HUES6 (cell line): ENCODE measurements at regions not wholly inside any gene's neighbourhood (a gene's known extent, or its start where the extent isn't known, plus 50 kb on each side); places are given as distances from the start of the nearest gene placed in this dataset.

Experiments used
- H3K27ac ChIP-seq: 2 replicates; pipeline ENCODE4 v1.7.0; 2013; ENCODE audit warnings: low read depth, mild to moderate bottlenecking, low read length, inconsistent platforms
- H3K27me3 ChIP-seq: 2 replicates; pipeline ENCODE4 v1.6.1; 2013; ENCODE audit warnings: low read length; ENCODE audit not compliant: control insufficient read depth, insufficient read depth
- H3K36me3 ChIP-seq: 2 replicates; pipeline ENCODE4 v1.6.1; 2013; ENCODE audit warnings: low read length; ENCODE audit not compliant: control insufficient read depth, insufficient read depth
- H3K4me1 ChIP-seq: 2 replicates; pipeline ENCODE4 v1.6.1; 2013; ENCODE audit warnings: low read length; ENCODE audit not compliant: control insufficient read depth, insufficient read depth
- H3K4me3 ChIP-seq: 2 replicates; pipeline ENCODE4 v1.5.1; 2013; ENCODE audit warnings: low read depth, low read length
- H3K9ac ChIP-seq: one replicate; pipeline ENCODE4 v1.6.1; 2013; ENCODE audit warnings: mild to moderate bottlenecking, low read length
- H3K9me3 ChIP-seq: 2 replicates; pipeline ENCODE4 v1.6.1; 2013; ENCODE audit warnings: low read depth, low read length; ENCODE audit not compliant: control insufficient read depth, insufficient read depth

DNA sequence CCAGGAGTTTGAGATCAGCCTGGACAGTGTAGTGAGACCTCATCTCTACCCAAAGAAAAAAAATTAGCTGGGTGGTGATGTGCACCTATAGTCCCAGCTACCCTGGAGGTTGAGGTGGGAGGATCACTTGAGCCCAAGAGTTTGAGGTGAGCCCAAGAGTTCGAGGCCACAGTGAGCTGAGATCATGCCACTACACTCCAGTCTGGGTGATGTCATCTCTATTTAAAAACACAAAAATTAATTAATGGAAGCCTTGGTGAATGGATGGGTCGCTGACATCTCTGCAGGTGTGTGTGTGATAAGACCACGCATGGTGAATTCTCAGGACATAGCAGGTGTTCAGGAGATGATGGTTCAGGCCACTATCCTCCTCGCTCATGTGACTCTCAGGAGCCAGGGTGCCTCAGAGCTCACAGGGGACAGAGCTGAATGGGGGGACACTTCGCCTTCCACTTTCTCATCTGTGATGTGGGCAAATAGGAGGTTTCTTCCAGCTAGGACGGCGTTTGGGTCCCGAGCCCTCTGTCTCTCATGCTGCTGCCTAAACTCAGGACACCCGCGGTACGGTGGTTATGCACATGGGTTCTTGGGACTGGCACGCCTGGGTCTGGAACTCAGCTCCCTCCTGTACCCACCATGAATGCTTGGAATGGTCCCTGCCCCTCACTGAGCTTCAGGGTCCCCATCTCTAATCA is 113.4 kb upstream of the ZBTB40 start:
- Histone ChIP-seq H3K4me3 (no peak overlapping the region), H3K36me3 (no peaks in the 10 kb centered on the region), H3K4me1 (peaks cover 14% of the 10 kb centered on the region; the same call in 1 of the 2 replicates), H3K9ac (no peak overlapping the region), H3K27ac (no peak overlapping the region), H3K27me3 (peaks cover 21% of the 10 kb centered on the region; the same call in 1 of the 2 replicates), H3K9me3 (no peaks in the 10 kb centered on the region)

DNA sequence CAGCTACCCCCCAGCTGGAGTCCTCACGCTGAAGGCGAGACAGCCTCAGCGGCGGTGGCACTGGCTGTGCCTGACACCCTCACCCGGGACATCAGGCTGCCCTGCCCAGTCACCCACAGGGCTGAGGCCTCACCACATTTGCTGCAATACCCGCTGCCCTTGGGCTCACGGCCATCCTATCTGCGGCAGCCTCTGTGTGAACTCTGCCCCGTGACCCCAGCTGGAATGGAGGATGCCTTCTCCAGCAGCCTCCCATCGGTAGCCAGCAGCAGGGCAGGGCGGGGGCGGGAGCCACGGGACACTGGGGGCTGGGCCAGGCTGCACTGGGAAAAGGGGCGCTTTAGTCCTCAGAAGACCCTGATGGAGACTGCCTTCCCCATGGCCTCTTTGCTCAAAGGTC is 112.4 kb upstream of the ZBTB40 start:
- peaks cover 26% of the 10 kb centered on the region; the same call in 1 of the 2 replicates for H3K27me3 ChIP-seq
- H3K4me3 ChIP-seq = no peak overlapping the region
- H3K4me1 ChIP-seq = peaks cover 14% of the 10 kb centered on the region; the same call in 1 of the 2 replicates
- H3K36me3 ChIP-seq = no peaks in the 10 kb centered on the region
- H3K9me3 ChIP-seq = no peaks in the 10 kb centered on the region
- H3K9ac ChIP-seq = no peak overlapping the region
- H3K27ac ChIP-seq = no peak overlapping the region

DNA sequence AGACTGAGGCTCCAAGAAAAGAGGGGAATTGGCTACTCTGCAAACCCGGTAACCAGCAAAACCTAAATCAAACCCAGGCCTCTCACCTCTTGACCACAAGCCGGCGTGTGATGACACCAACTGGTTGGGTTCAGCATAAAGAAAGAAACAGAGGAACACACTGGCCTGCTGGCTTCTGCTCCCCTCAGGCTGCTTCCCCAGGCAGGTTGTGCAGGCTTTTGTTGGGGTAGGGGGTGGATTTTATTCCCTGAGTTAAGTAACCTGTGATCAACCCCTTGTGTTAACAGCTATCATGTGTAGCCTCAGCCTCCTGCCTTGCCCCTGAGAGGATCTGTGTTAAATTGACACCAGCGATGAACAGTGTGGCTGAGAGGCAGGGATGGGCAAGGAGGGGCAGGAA is 111.6 kb upstream of the ZBTB40 start:
- no peak overlapping the region for H3K9ac ChIP-seq
- H3K4me3 ChIP-seq = no peak overlapping the region
- H3K36me3 ChIP-seq = no peaks in the 10 kb centered on the region
- peaks cover 14% of the 10 kb centered on the region; the same call in 1 of the 2 replicates for H3K4me1 ChIP-seq
- no peak overlapping the region for H3K27ac ChIP-seq
- peaks cover 34% of the 10 kb centered on the region; the same call in 1 of the 2 replicates for H3K27me3 ChIP-seq
- no peaks in the 10 kb centered on the region for H3K9me3 ChIP-seq

DNA sequence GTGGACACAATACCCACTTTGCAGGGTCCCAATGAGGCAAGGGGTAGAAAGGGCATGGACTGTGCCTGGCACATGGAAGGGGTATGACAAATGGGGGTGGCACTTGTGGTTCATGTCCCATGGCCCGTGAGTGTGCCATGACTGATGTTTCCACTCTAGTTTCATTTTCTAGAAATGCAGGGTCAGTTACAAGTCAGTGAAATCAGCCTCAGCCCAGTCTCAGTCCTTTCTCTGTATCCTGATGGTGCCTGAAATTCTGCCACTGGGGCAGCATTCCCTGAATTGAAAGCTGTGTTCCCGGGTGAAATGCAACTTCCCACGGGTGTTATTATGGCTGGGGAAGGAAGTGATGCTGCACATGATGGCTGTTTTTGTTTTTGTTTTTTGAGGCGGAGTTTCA is 110.8 kb upstream of the ZBTB40 start:
- Histone ChIP-seq H3K36me3 (no peaks in the 10 kb centered on the region), H3K9ac (no peak overlapping the region), H3K4me1 (peaks cover 14% of the 10 kb centered on the region; the same call in 1 of the 2 replicates), H3K4me3 (no peak overlapping the region), H3K27ac (no peak overlapping the region), H3K9me3 (no peaks in the 10 kb centered on the region), H3K27me3 (peaks cover 39% of the 10 kb centered on the region; the same call in 1 of the 2 replicates)

DNA sequence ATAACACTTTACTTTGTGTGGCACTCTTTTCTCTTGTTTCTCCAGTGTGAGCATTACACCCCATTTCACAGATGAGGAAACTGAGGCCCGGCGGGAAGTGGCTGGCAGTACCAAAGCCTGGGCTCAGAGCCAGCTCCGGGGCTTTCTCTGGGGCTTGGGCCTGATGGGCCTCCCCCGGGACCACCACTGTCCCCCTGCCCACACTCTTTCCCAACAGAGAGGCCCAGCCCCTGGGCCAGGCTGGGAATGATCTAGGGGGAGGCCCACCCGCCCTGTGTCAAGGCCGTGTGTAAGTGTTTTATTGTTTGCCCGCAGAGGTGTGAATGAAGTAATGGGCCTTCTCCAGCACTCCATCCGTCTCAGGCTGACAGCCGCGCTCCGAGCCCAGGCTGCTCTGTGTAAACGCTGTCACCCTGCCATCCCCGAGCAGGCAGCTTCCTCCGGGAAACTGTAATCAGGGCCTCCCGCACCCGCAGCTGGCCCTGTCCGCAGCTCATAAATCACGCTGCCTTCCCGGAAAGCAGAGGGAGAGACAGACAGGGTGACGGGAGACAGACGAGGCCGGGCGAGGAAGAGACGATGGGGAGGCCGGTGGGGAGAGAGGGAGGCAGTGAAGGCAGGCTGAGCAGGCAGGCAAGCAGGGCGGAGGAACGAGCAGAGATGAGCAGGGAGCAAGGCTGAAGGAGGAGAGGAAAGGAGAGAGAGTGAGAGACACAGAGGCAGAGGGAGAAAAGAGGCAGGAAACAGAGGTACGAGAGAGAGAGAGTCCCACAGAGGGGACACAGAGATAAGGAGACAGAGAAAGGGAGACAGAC is 109.7 kb upstream of the ZBTB40 start:
- Histone ChIP-seq H3K27me3 (peaks cover 39% of the 10 kb centered on the region; the same call in 1 of the 2 replicates), H3K9me3 (no peaks in the 10 kb centered on the region), H3K36me3 (no peaks in the 10 kb centered on the region), H3K4me3 (no peak overlapping the region), H3K4me1 (peaks cover 14% of the 10 kb centered on the region; the same call in 1 of the 2 replicates), H3K27ac (no peak overlapping the region), H3K9ac (peak overlapping the region; percentile 15)

DNA sequence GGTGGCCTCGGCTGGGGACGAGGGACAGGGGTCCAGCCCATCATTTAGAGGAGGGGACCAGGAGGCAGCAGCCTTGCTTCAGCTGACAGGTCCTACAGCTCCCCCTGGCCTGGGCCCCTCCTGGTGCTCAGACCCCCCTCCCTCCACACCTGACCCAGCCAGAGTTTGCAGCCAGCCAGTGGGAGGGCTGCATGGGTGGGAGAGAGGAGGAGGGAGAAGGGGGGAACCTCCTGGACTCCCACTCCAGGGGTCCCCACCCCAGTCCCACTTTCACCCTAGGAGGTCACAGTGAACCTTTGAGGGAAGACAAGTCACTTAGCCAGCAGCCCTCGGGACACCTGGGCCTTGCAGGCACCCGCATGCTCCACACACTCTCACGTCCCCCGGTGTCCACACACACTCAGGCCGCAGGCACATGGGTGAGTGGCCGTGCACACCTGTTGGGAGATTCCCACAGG is 108.9 kb upstream of the ZBTB40 start:
- Histone ChIP-seq H3K9ac (no peak overlapping the region), H3K4me1 (peaks cover 14% of the 10 kb centered on the region; the same call in 1 of the 2 replicates), H3K27ac (no peak overlapping the region), H3K9me3 (no peaks in the 10 kb centered on the region), H3K27me3 (peaks cover 33% of the 10 kb centered on the region; the same call in 1 of the 2 replicates), H3K36me3 (no peaks in the 10 kb centered on the region), H3K4me3 (no peak overlapping the region)

DNA sequence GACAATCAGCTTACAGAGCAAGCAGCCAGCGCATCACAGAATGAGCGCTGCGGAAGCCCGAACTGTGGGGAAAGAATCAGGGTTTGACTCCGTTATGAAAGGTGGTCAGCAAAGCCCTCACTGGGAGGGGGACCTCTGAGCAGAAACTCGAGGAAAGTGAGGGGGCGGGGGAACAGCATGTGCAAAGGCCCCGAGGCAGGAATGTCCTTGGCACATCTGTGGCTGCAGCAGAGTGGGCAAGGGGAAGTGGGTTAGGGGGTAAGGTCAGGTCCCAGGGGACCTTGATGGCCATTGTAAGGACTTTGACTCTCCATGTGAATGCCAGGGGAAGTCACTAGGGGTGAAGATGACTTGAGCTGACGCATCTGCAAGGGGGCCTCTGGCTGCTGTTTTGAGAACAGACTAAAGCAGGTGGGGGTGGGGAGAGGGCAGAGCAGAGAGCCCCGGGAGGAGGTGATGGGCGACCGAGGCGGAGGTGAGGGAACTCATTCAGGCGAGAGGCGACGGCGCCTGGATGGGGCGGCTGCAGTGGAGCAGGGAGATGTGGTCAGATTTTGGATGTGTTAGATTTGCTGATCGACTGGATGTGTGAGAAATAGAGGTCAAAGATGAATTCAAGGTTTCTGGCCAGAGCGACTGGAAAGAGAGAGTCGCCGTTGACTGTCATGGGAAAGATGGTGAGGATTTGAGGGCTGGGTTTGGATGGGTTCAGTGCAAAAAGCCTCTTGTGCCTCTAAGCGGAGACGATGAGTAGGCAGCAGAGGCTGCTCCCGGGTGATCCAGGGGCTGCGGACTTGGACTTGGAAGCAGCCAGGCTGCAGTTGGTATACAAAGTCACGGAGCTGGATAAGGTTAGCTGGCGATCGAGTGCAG is 108.0 kb upstream of the ZBTB40 start:
- Histone ChIP-seq H3K27me3 (peaks cover 25% of the 10 kb centered on the region; the same call in 1 of the 2 replicates), H3K9ac (no peak overlapping the region), H3K9me3 (no peaks in the 10 kb centered on the region), H3K4me1 (peaks cover 14% of the 10 kb centered on the region; the same call in 1 of the 2 replicates), H3K36me3 (no peaks in the 10 kb centered on the region), H3K27ac (no peak overlapping the region), H3K4me3 (no peak overlapping the region)

DNA sequence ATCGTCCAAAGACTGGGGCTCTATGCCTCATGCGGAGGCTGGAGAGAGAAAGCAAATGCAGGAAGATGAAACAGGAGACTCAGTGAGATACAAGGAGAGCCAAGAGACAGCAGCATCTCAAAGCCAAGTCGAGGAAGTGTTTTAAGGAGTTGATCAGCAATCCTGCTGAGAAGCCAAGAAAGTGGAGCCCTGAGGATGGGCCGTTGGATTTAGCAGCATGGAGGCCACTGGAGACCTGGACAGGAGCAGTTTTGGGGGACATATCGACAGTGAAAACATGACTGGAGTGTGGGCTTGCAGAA is 107.4 kb upstream of the ZBTB40 start:
- Histone ChIP-seq H3K36me3 (no peaks in the 10 kb centered on the region), H3K9me3 (no peaks in the 10 kb centered on the region), H3K9ac (no peak overlapping the region), H3K27me3 (peaks cover 23% of the 10 kb centered on the region; the same call in 1 of the 2 replicates), H3K4me1 (peaks cover 14% of the 10 kb centered on the region; the same call in 1 of the 2 replicates), H3K4me3 (no peak overlapping the region), H3K27ac (no peak overlapping the region)

DNA sequence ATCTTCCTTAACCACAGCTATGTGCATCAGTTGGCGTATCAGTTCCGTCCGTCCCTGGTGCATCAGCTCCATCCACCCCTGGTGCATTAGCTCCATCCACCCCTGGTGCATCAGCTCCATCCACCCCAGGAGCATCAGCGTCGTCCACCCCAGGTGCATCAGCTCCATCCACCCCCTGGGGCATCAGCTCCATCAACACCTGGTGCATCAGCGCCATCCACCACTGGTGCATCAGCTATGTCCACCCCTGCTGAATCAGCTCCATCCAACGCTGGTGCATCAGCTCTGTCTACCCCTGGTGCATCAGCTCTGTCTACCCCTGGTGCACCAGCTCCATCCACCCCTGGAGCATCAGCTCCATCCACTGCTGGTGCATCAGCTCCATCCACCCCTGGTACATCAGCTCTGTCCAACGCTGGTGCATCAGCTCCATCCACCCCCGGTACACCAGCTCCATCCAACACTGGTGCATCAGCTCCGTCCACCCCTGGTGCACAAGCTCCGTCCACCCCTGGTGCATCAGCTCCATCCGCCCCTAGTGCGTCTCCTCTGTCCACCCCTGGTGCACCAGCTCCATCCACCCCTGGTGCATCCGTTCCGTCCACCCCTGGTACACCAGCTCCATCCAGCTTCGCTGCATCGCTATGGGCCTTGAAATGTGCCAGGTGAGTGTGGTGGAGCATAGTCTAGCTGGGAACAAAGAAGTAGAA is 106.6 kb upstream of the ZBTB40 start:
- Histone ChIP-seq H3K27me3 (peaks cover 19% of the 10 kb centered on the region; the same call in 1 of the 2 replicates), H3K9ac (no peak overlapping the region)

More for the DNA sequence above, 106.6 kb upstream of the ZBTB40 start:
- no peaks in the 10 kb centered on the region for H3K9me3 ChIP-seq
- H3K36me3 ChIP-seq = no peaks in the 10 kb centered on the region
- H3K4me1 ChIP-seq = peaks cover 13% of the 10 kb centered on the region
- no peak overlapping the region for H3K4me3 ChIP-seq
- no peak overlapping the region for H3K27ac ChIP-seq
